Astrocyte (in vitro differentiated cells and primary cell): ENCODE measurements at regions not wholly inside any gene's neighbourhood (a gene's known extent, or its start where the extent isn't known, plus 50 kb on each side); places are given as distances from the start of the nearest gene placed in this dataset.

ENCODE experiments used
- DNase-seq: peaks from one replicate; pipeline ENCODE4 v3.0.0-alpha.2; 2010; ENCODE audit warnings: low read depth
- FAIRE-seq: peaks from 2 replicates; lab custom pipeline; 2011; peaks lifted over from hg19 to GRCh38; lab: Jason Lieb, UNC
- H2AFZ ChIP-seq: 2 replicates; pipeline ENCODE4 v1.6.0; 2012; ENCODE audit warnings: low read depth, low read length, inconsistent platforms
- H3K27ac ChIP-seq: 2 replicates; pipeline ENCODE4 v1.5.1; 2011; ENCODE audit warnings: low read depth, low read length, inconsistent platforms
- H3K27me3 ChIP-seq: 2 replicates; pipeline ENCODE4 v1.6.0; 2011; ENCODE audit warnings: low read length, inconsistent platforms; ENCODE audit not compliant: insufficient read depth
- H3K36me3 ChIP-seq: 2 replicates; pipeline ENCODE4 v1.5.1; 2011; ENCODE audit warnings: low read length, inconsistent platforms; ENCODE audit not compliant: insufficient read depth
- H3K4me1 ChIP-seq: 2 replicates; pipeline ENCODE4 v1.5.1; 2011; ENCODE audit warnings: low read length, inconsistent platforms; ENCODE audit not compliant: insufficient read depth
- H3K4me2 ChIP-seq: 2 replicates; pipeline ENCODE4 v1.6.0; 2012; ENCODE audit warnings: low read length, inconsistent platforms
- H3K4me3 ChIP-seq: 2 replicates; pipeline ENCODE4 v1.5.1; 2011; ENCODE audit warnings: low read depth, mild to moderate bottlenecking, low read length, inconsistent platforms; ENCODE audit not compliant: insufficient read depth
- H3K79me2 ChIP-seq: 2 replicates; pipeline ENCODE4 v1.6.0; 2012; ENCODE audit warnings: mild to moderate bottlenecking, low read length, inconsistent platforms; ENCODE audit not compliant: insufficient read depth
- H3K9ac ChIP-seq: 2 replicates; pipeline ENCODE4 v1.6.0; 2012; ENCODE audit warnings: mild to moderate bottlenecking, low read length, inconsistent platforms
- H3K9me3 ChIP-seq: 2 replicates; pipeline ENCODE4 v1.5.1; 2012; ENCODE audit warnings: low read depth, mild to moderate bottlenecking, low read length, inconsistent platforms; ENCODE audit not compliant: insufficient read depth
- H4K20me1 ChIP-seq: 2 replicates; pipeline ENCODE4 v1.6.0; 2012; ENCODE audit warnings: low read length, inconsistent platforms; ENCODE audit not compliant: insufficient read depth
- H3K27ac Mint-ChIP-seq: one replicate; pipeline ENCODE4 v1.8.0; 2021; ENCODE audit warnings: mild to moderate bottlenecking, mixed read lengths; ENCODE audit not compliant: unreplicated experiment
- H3K27me3 Mint-ChIP-seq: one replicate; pipeline ENCODE4 v1.8.0; 2021; ENCODE audit warnings: low read depth, mixed read lengths; ENCODE audit not compliant: unreplicated experiment
- H3K36me3 Mint-ChIP-seq: one replicate; pipeline ENCODE4 v1.8.0; 2021; ENCODE audit warnings: low read depth, mixed read lengths; ENCODE audit not compliant: unreplicated experiment
- H3K4me1 Mint-ChIP-seq: one replicate; pipeline ENCODE4 v1.8.0; 2021; ENCODE audit warnings: low read depth, mixed read lengths; ENCODE audit not compliant: unreplicated experiment
- H3K4me3 Mint-ChIP-seq: one replicate; pipeline ENCODE4 v1.8.0; 2021; ENCODE audit warnings: mild to moderate bottlenecking, moderate library complexity, mixed read lengths; ENCODE audit not compliant: unreplicated experiment
- H3K9me3 Mint-ChIP-seq: one replicate; pipeline ENCODE4 v1.8.0; 2021; ENCODE audit warnings: mild to moderate bottlenecking, mixed read lengths; ENCODE audit not compliant: unreplicated experiment
- CTCF ChIP-seq: IDR thresholded peaks from 2 replicates; pipeline ENCODE4 v1.5.1; 2011; ENCODE audit warnings: low read depth, mild to moderate bottlenecking, inconsistent platforms, low read length, moderate library complexity; ENCODE audit not compliant: insufficient read depth
- EZH2 ChIP-seq: IDR thresholded peaks from 2 replicates; pipeline ENCODE4 v1.6.1; 2012; ENCODE audit warnings: mild to moderate bottlenecking, low read length, inconsistent platforms; ENCODE audit not compliant: insufficient read depth

- no peak overlapping the region for H3K4me3 ChIP-seq
- no peaks in the 10 kb centered on the region for H3K79me2 ChIP-seq
- no peak overlapping the region for H3K4me3 Mint-ChIP-seq
- DNase-seq (no peak), FAIRE-seq (no peak)
- H3K4me1 ChIP-seq = no peaks in the 10 kb centered on the region
- H2AFZ ChIP-seq = no peak overlapping the region
- H3K36me3 Mint-ChIP-seq = no peaks in the 10 kb centered on the region
- no peak overlapping the region for H3K27ac Mint-ChIP-seq
- no peak overlapping the region for H3K9ac ChIP-seq
- TF ChIP-seq CTCF = no peak
- no peak for TF ChIP-seq EZH2
- H4K20me1 ChIP-seq = no peaks in the 10 kb centered on the region
- H3K9me3 Mint-ChIP-seq = peaks cover 1% of the 10 kb centered on the region
- H3K36me3 ChIP-seq = no peaks in the 10 kb centered on the region
- H3K4me2 ChIP-seq = no peak overlapping the region
- H3K27me3 ChIP-seq = no peaks in the 10 kb centered on the region
- H3K4me1 Mint-ChIP-seq = no peaks in the 10 kb centered on the region
- H3K27me3 Mint-ChIP-seq = peaks cover 4% of the 10 kb centered on the region
- H3K9me3 ChIP-seq = no peaks in the 10 kb centered on the region
- H3K27ac ChIP-seq = no peak overlapping the region
These were observed 56.5 kb upstream of the NRSN1 start for GRCh38 chr6:24069526-24069925.

GRCh38 chr6:24072038-24072746, 53.8 kb upstream of the NRSN1 start:
- Histone ChIP-seq H3K27ac (no peak overlapping the region), H3K4me1 (no peaks in the 10 kb centered on the region), H3K9ac (no peak overlapping the region), H3K27me3 (no peaks in the 10 kb centered on the region), H3K36me3 (no peaks in the 10 kb centered on the region), H3K9me3 (no peaks in the 10 kb centered on the region), H3K79me2 (no peaks in the 10 kb centered on the region), H3K4me3 (no peak overlapping the region), H2AFZ (no peak overlapping the region), H4K20me1 (no peaks in the 10 kb centered on the region), H3K4me2 (no peak overlapping the region)
- FAIRE-seq = no peak
- no peaks in the 10 kb centered on the region for H3K36me3 Mint-ChIP-seq
- H3K4me3 Mint-ChIP-seq = no peak overlapping the region
- TF ChIP-seq EZH2 = no peak
- TF ChIP-seq CTCF = no peak
- H3K27me3 Mint-ChIP-seq = peaks cover 4% of the 10 kb centered on the region
- no peaks in the 10 kb centered on the region for H3K9me3 Mint-ChIP-seq
- no peak for DNase-seq
- H3K4me1 Mint-ChIP-seq = no peaks in the 10 kb centered on the region
- no peak overlapping the region for H3K27ac Mint-ChIP-seq

GRCh38 chr6:24076011-24076410, 50.0 kb upstream of the NRSN1 start:
- Mint-ChIP-seq H3K27me3 (no peaks in the 10 kb centered on the region), H3K36me3 (no peaks in the 10 kb centered on the region), H3K9me3 (no peaks in the 10 kb centered on the region), H3K4me1 (no peaks in the 10 kb centered on the region), H3K27ac (no peak overlapping the region), H3K4me3 (no peak overlapping the region)
- Histone ChIP-seq H3K36me3 (no peaks in the 10 kb centered on the region), H3K4me2 (no peak overlapping the region), H3K9me3 (no peaks in the 10 kb centered on the region), H3K4me3 (no peak overlapping the region), H3K9ac (no peak overlapping the region), H3K4me1 (no peaks in the 10 kb centered on the region), H3K27ac (no peak overlapping the region), H3K79me2 (no peaks in the 10 kb centered on the region), H2AFZ (no peak overlapping the region), H4K20me1 (no peaks in the 10 kb centered on the region), H3K27me3 (no peaks in the 10 kb centered on the region)
- DNase-seq (no peak), FAIRE-seq (no peak)
- no peak for TF ChIP-seq CTCF
- no peak for TF ChIP-seq EZH2
